HepG2 (cell line): ENCODE measurements at regions not wholly inside any gene's neighbourhood (a gene's known extent, or its start where the extent isn't known, plus 50 kb on each side); places are given as distances from the start of the nearest gene placed in this dataset.

Experiments used
- ATAC-seq: fragments of 200-7000 bp; cut with Tn5 transposase; 3 replicates; pipeline ENCODE4 v1.9.1; 2020; ENCODE audit warnings: mild to moderate bottlenecking, moderate library complexity
- BruUV-seq: library from RNA; stranded (reverse); fragments of 400-500 nt; replicated peaks from 2 replicates; lab custom pipeline; 2021; lab: Mats Ljungman, UMichigan
- CTCF ChIA-PET: fragments of 300-600 bp; formaldehyde crosslinking; extraction: SDS; loops from one replicate; lab custom pipeline; 2021; ENCODE audit warnings: low total read pairs, inconsistent platforms, low intra/inter-chr PET ratio; lab: Yijun Ruan, JAX
- POLR2A ChIA-PET: fragments of 350-600 bp; sonication (Branson Sonifier 250); formaldehyde crosslinking; loops from one replicate; lab custom pipeline; 2020; ENCODE audit warnings: antibody characterized with exemption, inconsistent platforms; lab: Yijun Ruan, JAX
- DNase-seq: peaks from one replicate; pipeline ENCODE4 v3.0.0-alpha.2; 2015; ENCODE audit warnings: low spot score
- FAIRE-seq: peaks from 3 replicates; lab custom pipeline; 2011; peaks lifted over from hg19 to GRCh38; lab: Jason Lieb, UNC
- H2AFZ ChIP-seq: one replicate; pipeline ENCODE4 v1.6.1; 2011; ENCODE audit warnings: low read length, inconsistent platforms
- H3K27ac ChIP-seq: fragments of 300-600 bp; 3 replicates; pipeline ENCODE4 v1.8.0; 2011; ENCODE audit warnings: mixed run types, mild to moderate bottlenecking, mixed read lengths, low read length, inconsistent platforms; ENCODE audit not compliant: insufficient read depth; ENCODE audit errors: extremely low read length
- H3K27me3 ChIP-seq, 2 experiments: fragments of 200-600 bp in 1 of 2; 2 replicates in 1 of 2; 3 replicates in 1 of 2; pipeline versions ENCODE4 v1.6.0 to v1.8.0; 2011; ENCODE audit warnings: low read length in 2 of 2, mild to moderate bottlenecking in 2 of 2, moderate library complexity in 2 of 2, inconsistent platforms in 1 of 2; ENCODE audit not compliant: insufficient read depth in 2 of 2, control insufficient read depth in 1 of 2
- H3K36me3 ChIP-seq, 2 experiments: fragments of 200-600 bp in 1 of 2; replicated peaks in 1 of 2; 2 replicates in 1 of 2; 3 replicates in 1 of 2; pipeline versions ENCODE4 v1.5.1 to v1.8.0; 2011; ENCODE audit warnings: low read length in 2 of 2, inconsistent platforms in 1 of 2; ENCODE audit not compliant: insufficient read depth in 2 of 2, control insufficient read depth in 1 of 2
- H3K4me1 ChIP-seq: 2 replicates; pipeline ENCODE4 v1.5.1; 2012; ENCODE audit warnings: low read length, inconsistent platforms; ENCODE audit not compliant: insufficient read depth
- H3K4me2 ChIP-seq: 2 replicates; pipeline ENCODE4 v1.6.0; 2011; ENCODE audit warnings: low read depth, low read length, inconsistent platforms
- H3K4me3 ChIP-seq, 3 experiments: fragments of 200-600 bp in 1 of 3; sonication (generic), shearing (Covaris generic) in 1 of 3; replicated peaks in 1 of 3; 2 replicates each; pipeline ENCODE4 v1.5.1; 2011 to 2016; ENCODE audit warnings: low read length in 3 of 3, inconsistent platforms in 2 of 3, low read depth in 2 of 3, mild to moderate bottlenecking in 2 of 3, control low read depth in 1 of 3, mixed read lengths in 1 of 3; ENCODE audit not compliant: insufficient read depth in 1 of 3
- H3K79me2 ChIP-seq: one replicate; pipeline ENCODE4 v1.6.1; 2011; ENCODE audit warnings: low read length, inconsistent platforms; ENCODE audit not compliant: insufficient read depth
- H3K9ac ChIP-seq: 2 replicates; pipeline ENCODE4 v1.6.0; 2011; ENCODE audit warnings: mild to moderate bottlenecking, low read depth, low read length, inconsistent platforms; ENCODE audit not compliant: insufficient read depth
- H3K9me3 ChIP-seq: 2 replicates; pipeline ENCODE4 v1.5.1; 2012; ENCODE audit warnings: mild to moderate bottlenecking, low read length
- H4K20me1 ChIP-seq: 2 replicates; pipeline ENCODE4 v1.6.0; 2011; ENCODE audit warnings: inconsistent platforms, mild to moderate bottlenecking, low read length, moderate library complexity; ENCODE audit not compliant: insufficient read depth
- EZH2 ChIP-seq: conservative IDR thresholded peaks from 2 replicates; pipeline ENCODE4 v1.6.1; 2012; ENCODE audit warnings: mild to moderate bottlenecking, low read depth, low read length, moderate library complexity
- HOXA5 ChIP-seq: sonication (generic); formaldehyde crosslinking; IDR thresholded peaks from 2 replicates; pipeline ENCODE4 v1.4.0; 2020; ENCODE audit warnings: missing genetic modification reagents
- MBD4 ChIP-seq: IDR thresholded peaks from 2 replicates; pipeline ENCODE4 v1.6.1; 2012; ENCODE audit warnings: low read length, inconsistent platforms, borderline replicate concordance
- MLLT10 ChIP-seq: sonication (generic); formaldehyde crosslinking; IDR thresholded peaks from 2 replicates; pipeline ENCODE4 v1.4.0; 2020; ENCODE audit warnings: missing genetic modification reagents
- MTA1 ChIP-seq: sonication (generic); formaldehyde crosslinking; IDR thresholded peaks from 2 replicates; pipeline ENCODE4 v1.4.0; 2020; ENCODE audit warnings: missing genetic modification reagents, mild to moderate bottlenecking, borderline replicate concordance
- PRMT3 ChIP-seq: sonication (generic); formaldehyde crosslinking; IDR thresholded peaks from 2 replicates; pipeline ENCODE4 v1.8.1; 2022; ENCODE audit warnings: low read depth, mild to moderate bottlenecking, moderate library complexity, missing genetic modification reagents, borderline replicate concordance
- RXRA ChIP-seq: sonication (generic); formaldehyde crosslinking; IDR thresholded peaks from 2 replicates; pipeline ENCODE4 v1.5.1; 2020; ENCODE audit warnings: missing genetic modification reagents
- TSC22D2 ChIP-seq: sonication (generic); formaldehyde crosslinking; IDR thresholded peaks from 2 replicates; pipeline ENCODE4 v1.5.1; 2020; ENCODE audit warnings: missing genetic modification reagents, mild to moderate bottlenecking, borderline replicate concordance
- ZFP41 ChIP-seq: sonication (generic); formaldehyde crosslinking; IDR thresholded peaks from 2 replicates; pipeline ENCODE4 v1.4.0; 2020; ENCODE audit warnings: mild to moderate bottlenecking, missing genetic modification reagents, borderline replicate concordance
- WGBS: methylation state at CpG from one replicate; pipeline ENCODE4 v1.1.6; 2017; ENCODE audit warnings: low lambda C conversion rate; 5-methylcytosine and 5-hydroxymethylcytosine counted together
- in situ Hi-C: cut with HindIII; loops from 2 replicates; pipeline ENCODE4 v1.10.0; 2017; ENCODE audit warnings: low pct_unique_long_range_greater_than_20kb; ENCODE audit not compliant: extremely low pct_ligation_motif_present
- intact Hi-C: fragments of 100-400 bp; cut with micrococcal nuclease; formaldehyde crosslinking; loops from one replicate; pipeline ENCODE4 v1.10.0; 2022; ENCODE audit not compliant: unreplicated experiment
- TF ChIP-seq, protein P1 (sequence below), 2 experiments: IDR thresholded peaks; 2 replicates each; pipeline ENCODE4 v1.6.1; 2011 to 2012; ENCODE audit warnings: low read length in 2 of 2, borderline replicate concordance in 1 of 2, low read depth in 1 of 2, mild to moderate bottlenecking in 1 of 2, moderate library complexity in 1 of 2
- TF ChIP-seq, protein P2 (sequence below): IDR thresholded peaks from 2 replicates; pipeline ENCODE4 v1.6.1; 2012; ENCODE audit warnings: low read depth, low read length, improper control_type of control experiment
- TF ChIP-seq, protein P3 (sequence below): sonication (generic); formaldehyde crosslinking; conservative IDR thresholded peaks from 2 replicates; pipeline ENCODE4 v1.8.0; 2022; ENCODE audit warnings: missing genetic modification reagents

DNA sequence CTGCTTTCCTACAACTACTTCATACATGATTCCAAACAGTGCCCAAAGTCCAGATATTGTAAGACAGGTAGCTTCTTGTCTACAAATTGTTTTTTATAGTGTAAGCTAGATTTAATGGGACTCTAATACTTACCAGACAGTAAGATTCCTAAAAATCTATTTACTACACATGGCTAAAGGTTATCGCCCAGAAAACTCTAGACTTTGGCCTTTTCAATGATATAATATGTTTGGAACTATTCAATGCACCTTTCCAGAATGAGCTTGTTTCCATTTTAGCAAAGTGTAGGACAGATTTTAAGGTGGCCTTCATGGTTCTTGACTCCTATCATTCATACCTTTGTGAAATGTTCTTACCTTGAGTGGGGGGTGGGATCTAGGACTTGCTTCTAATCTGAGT, 951.0 kb downstream of the SORCS1 start:
- Histone ChIP-seq H3K36me3 (no peaks in the 10 kb centered on the region), H3K27ac (no peak overlapping the region), H3K4me1 (no peaks in the 10 kb centered on the region), H4K20me1 (no peaks in the 10 kb centered on the region), H3K4me2 (no peak overlapping the region)
- 0% methylated on average over 1 of the region's 1 CpG for WGBS
- POLR2A ChIA-PET = no interaction called here
- ATAC-seq = no peak
- TF ChIP-seq EZH2 (no peak), TSC22D2 (no peak)
- TF ChIP-seq, all 625 proteins: peak for 0
- Histone ChIP-seq H3K9me3 (peaks cover 69% of the 10 kb centered on the region), H3K9ac (no peak overlapping the region), H3K4me3 (no peak overlapping the region), H3K27me3 (no peaks in the 10 kb centered on the region; a peak in 1 of 5 replicates), H2AFZ (no peak overlapping the region), H3K79me2 (no peaks in the 10 kb centered on the region)
- DNase-seq (no peak), FAIRE-seq (no peak)
- intact Hi-C loops (no loop called here), in situ Hi-C loops (no loop called here)
- no TSS peak for BruUV-seq
- CTCF ChIA-PET = no interaction called here

DNA sequence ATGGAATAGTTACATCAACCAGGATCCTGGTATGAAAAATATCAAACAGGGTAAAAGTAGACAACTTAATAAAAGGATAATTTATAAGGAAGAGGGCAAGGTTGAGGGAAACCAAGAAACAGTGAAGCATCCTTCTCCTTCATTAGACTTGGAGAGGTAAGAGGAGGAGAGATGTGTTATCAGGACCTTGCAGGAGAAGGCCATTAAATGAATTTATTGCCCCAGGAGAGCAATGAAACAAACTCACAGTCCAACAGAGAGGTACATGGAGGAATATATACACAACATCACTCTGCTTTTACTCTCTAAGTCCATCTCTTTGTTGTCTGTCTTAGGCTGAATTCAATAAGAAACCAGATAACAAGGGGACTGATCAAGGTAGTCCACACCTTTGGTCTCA, 966.2 kb downstream of the SORCS1 start:
- H3K36me3 ChIP-seq = no peaks in the 10 kb centered on the region
- ATAC-seq = no peak
- H3K4me2 ChIP-seq = no peak overlapping the region
- no peaks in the 10 kb centered on the region for H3K79me2 ChIP-seq
- no peaks in the 10 kb centered on the region for H3K27me3 ChIP-seq
- H4K20me1 ChIP-seq = no peaks in the 10 kb centered on the region
- ChIA-PET CTCF (no interaction called here), POLR2A (no interaction called here)
- in situ Hi-C loops (no loop called here), intact Hi-C loops (no loop called here)
- H3K4me3 ChIP-seq = no peak overlapping the region
- peaks cover 22% of the 10 kb centered on the region for H3K9me3 ChIP-seq
- no peak overlapping the region for H3K27ac ChIP-seq
- H3K4me1 ChIP-seq = no peaks in the 10 kb centered on the region
- no peak overlapping the region for H2AFZ ChIP-seq
- DNase-seq = no peak
- no TSS peak for BruUV-seq
- H3K9ac ChIP-seq = no peak overlapping the region
- FAIRE-seq = no peak
- TF ChIP-seq MTA1 (CRISPR knock-in tag) = no peak
- TF ChIP-seq, protein P1, sequence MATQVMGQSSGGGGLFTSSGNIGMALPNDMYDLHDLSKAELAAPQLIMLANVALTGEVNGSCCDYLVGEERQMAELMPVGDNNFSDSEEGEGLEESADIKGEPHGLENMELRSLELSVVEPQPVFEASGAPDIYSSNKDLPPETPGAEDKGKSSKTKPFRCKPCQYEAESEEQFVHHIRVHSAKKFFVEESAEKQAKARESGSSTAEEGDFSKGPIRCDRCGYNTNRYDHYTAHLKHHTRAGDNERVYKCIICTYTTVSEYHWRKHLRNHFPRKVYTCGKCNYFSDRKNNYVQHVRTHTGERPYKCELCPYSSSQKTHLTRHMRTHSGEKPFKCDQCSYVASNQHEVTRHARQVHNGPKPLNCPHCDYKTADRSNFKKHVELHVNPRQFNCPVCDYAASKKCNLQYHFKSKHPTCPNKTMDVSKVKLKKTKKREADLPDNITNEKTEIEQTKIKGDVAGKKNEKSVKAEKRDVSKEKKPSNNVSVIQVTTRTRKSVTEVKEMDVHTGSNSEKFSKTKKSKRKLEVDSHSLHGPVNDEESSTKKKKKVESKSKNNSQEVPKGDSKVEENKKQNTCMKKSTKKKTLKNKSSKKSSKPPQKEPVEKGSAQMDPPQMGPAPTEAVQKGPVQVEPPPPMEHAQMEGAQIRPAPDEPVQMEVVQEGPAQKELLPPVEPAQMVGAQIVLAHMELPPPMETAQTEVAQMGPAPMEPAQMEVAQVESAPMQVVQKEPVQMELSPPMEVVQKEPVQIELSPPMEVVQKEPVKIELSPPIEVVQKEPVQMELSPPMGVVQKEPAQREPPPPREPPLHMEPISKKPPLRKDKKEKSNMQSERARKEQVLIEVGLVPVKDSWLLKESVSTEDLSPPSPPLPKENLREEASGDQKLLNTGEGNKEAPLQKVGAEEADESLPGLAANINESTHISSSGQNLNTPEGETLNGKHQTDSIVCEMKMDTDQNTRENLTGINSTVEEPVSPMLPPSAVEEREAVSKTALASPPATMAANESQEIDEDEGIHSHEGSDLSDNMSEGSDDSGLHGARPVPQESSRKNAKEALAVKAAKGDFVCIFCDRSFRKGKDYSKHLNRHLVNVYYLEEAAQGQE (IDR thresholded peaks at IDR 0.05; ENCODE audit: borderline replicate concordance in 1 of 2, low read depth in 1 of 2, low read length in 2 of 2) = no peak
- TF ChIP-seq, protein P2, sequence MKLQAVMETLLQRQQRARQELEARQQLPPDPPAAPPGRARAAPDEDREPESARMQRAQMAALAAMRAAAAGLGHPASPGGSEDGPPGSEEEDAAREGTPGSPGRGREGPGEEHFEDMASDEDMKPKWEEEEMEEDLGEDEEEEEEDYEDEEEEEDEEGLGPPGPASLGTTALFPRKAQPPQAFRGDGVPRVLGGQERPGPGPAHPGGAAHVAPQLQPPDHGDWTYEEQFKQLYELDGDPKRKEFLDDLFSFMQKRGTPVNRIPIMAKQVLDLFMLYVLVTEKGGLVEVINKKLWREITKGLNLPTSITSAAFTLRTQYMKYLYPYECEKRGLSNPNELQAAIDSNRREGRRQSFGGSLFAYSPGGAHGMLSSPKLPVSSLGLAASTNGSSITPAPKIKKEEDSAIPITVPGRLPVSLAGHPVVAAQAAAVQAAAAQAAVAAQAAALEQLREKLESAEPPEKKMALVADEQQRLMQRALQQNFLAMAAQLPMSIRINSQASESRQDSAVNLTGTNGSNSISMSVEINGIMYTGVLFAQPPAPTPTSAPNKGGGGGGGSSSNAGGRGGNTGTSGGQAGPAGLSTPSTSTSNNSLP = no peak
- TF ChIP-seq MLLT10 (CRISPR knock-in tag) = no peak
- TF ChIP-seq PRMT3 (CRISPR knock-in tag) = no peak
- TF ChIP-seq MBD4 = no peak
- TF ChIP-seq, protein P3, sequence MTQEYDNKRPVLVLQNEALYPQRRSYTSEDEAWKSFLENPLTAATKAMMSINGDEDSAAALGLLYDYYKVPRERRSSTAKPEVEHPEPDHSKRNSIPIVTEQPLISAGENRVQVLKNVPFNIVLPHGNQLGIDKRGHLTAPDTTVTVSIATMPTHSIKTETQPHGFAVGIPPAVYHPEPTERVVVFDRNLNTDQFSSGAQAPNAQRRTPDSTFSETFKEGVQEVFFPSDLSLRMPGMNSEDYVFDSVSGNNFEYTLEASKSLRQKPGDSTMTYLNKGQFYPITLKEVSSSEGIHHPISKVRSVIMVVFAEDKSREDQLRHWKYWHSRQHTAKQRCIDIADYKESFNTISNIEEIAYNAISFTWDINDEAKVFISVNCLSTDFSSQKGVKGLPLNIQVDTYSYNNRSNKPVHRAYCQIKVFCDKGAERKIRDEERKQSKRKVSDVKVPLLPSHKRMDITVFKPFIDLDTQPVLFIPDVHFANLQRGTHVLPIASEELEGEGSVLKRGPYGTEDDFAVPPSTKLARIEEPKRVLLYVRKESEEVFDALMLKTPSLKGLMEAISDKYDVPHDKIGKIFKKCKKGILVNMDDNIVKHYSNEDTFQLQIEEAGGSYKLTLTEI (CRISPR knock-in tag) = no peak
- TF ChIP-seq ZFP41 (CRISPR knock-in tag) = no peak
- TF ChIP-seq RXRA (CRISPR knock-in tag) = no peak
- TF ChIP-seq HOXA5 (CRISPR knock-in tag) = no peak
